IPS-18c (cell line): ENCODE measurements at regions not wholly inside any gene's neighbourhood (a gene's known extent, or its start where the extent isn't known, plus 50 kb on each side); places are given as distances from the start of the nearest gene placed in this dataset.
"Not testable (repeated sequence)": the region's sequence is repeated elsewhere in the genome, so short reads cannot be mapped to it uniquely, and the experiment has no call there.

Experiments used
- H3K4me3 ChIP-seq: 2 replicates; pipeline ENCODE4 v1.7.0; 2013; ENCODE audit warnings: low read depth, mild to moderate bottlenecking, low read length, moderate library complexity; ENCODE audit not compliant: insufficient read depth
- H3K9me3 ChIP-seq: one replicate; pipeline ENCODE4 v1.6.1; 2013; ENCODE audit warnings: mild to moderate bottlenecking, low read length, moderate library complexity; ENCODE audit not compliant: control insufficient read depth, insufficient read depth

DNA sequence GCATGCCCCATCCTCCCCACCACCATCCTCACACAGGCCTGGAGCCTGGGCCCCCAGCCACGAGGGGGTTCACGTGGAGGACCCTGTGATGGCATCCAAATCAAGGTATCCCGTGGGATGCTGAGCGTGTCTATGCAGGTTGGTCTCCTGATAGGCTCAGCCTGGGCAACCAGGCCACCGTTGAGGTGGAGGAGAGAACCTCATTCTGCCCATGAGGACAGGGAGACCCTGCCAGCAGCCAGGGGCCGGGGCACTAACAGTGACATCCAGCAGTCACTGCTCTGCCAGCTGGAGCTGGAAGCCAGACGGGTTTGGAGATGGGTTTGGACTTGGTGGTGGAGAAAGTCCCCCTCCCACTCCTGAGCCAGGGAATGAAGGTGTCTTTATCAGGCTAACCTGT is 582.8 kb downstream of the MATN1 start:
- peaks cover 2% of the 10 kb centered on the region for H3K9me3 ChIP-seq
- no peak overlapping the region for H3K4me3 ChIP-seq

- H3K4me3 ChIP-seq: no peak overlapping the region
- peaks cover 2% of the 10 kb centered on the region for H3K9me3 ChIP-seq
These were observed 584.5 kb downstream of the MATN1 start for GRCh38 chr1:30138891-30139290.

- H3K4me3 ChIP-seq: no peak overlapping the region
- H3K9me3 ChIP-seq: peaks cover 2% of the 10 kb centered on the region
These were observed 586.4 kb downstream of the MATN1 start for GRCh38 chr1:30137001-30137400.

DNA sequence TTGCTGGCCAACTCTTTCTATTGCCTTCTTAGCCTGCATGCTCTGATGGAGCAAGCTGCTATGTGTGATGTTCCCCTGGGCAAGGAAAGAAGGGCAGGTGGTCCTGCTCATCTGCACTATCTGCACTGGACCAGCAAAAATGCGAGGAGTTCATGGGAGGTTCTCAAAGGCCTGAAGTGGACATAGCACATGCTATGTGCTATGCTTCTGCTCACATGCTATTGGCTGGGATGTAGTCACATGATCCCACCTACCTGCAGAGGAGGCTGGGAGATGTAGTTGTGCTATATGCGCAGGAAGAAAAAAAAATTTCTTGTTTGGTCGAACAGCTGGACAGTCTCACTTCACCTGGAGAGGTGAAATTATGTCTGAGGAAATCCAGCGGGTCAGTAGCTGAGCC is 587.7 kb downstream of the MATN1 start:
- Histone ChIP-seq H3K9me3 (peaks cover 2% of the 10 kb centered on the region), H3K4me3 (no peak overlapping the region)

DNA sequence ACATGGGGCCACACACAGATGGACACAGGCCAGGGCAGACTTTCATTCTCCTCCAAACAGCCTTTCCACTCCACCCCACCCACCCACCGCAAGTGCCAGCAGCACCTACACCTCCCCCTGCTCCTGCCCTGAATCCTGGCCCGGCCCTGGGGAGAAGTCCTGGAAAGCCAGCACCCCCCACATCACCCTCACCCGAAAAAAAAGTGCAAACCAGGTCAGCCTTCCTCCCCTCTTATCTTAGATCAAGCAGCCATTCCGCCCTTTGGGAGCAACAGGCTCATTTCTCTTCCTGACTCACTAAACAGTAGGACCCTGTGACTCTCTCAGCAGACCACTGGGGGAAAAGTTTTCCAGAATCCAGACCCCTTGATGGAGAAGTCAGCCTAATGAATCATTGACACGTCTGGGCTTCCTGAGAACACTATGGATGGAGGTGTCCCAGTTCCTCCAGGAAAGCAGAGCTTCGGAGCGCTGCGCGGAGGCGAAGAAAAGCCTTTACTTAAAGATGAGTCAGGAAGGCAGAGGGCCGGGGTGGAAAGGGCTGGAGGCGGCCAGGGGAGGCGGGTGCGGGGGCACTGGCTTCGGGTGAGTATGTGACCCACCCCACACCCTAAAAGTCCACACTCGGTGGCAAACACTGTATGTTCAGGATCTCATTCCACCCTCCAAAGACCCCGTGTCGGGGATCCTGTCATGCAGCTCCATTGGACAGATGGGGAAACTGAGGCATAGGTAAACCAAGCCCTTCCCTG is 588.7 kb downstream of the MATN1 start:
- Histone ChIP-seq H3K4me3 (no peak overlapping the region), H3K9me3 (peaks cover 2% of the 10 kb centered on the region)

- Histone ChIP-seq H3K4me3 (no peak overlapping the region), H3K9me3 (no peaks in the 10 kb centered on the region)
These were observed 589.9 kb downstream of the MATN1 start for GRCh38 chr1:30133414-30134055.

GRCh38 chr1:30132602-30133286 is 590.6 kb downstream of the MATN1 start:
- Histone ChIP-seq H3K9me3 (no peaks in the 10 kb centered on the region), H3K4me3 (no peak overlapping the region)

DNA sequence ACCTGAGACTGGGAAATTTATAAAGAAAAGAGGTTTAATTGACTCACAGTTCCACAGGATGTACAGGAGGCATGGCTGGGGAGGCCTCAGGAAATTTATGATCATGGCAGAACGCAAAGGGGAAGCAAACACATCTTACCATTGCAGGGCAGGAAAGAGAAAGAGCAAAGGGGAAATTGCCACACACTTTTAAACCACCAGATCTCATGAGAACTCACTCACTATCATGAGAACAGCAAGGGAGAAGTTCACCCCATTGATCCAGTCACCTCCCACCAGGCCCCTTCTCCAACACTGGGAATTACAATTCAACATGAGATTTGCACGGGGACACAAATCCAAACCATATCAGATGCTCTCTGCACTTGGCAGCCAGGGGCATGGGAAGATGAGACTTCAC is 592.8 kb downstream of the MATN1 start:
- H3K9me3 ChIP-seq: not testable (repeated sequence)

DNA sequence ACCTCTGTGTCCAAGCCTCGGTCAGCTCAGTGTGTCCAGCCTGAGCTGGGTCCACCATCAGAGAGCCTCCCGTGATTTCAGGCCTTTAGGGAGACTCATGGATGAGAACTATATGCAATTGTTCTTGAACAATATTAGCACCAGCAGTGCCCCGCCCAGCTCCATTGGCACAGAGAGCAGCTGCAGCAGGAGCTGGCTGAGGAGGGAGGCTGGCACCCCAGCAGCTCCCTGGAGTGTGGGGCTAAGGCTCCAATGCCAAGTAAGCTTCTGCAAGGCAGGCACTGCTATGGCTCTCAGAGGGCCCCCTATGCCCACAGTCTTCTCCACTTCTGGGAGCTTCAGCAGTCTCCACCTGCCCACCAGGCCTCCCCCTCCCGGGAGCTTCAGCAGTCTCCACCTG is 593.3 kb downstream of the MATN1 start:
- no peaks in the 10 kb centered on the region for H3K9me3 ChIP-seq
- H3K4me3 ChIP-seq: no peak overlapping the region

More for the DNA sequence above, 592.8 kb downstream of the MATN1 start:
- H3K4me3 ChIP-seq: not testable (repeated sequence)

DNA sequence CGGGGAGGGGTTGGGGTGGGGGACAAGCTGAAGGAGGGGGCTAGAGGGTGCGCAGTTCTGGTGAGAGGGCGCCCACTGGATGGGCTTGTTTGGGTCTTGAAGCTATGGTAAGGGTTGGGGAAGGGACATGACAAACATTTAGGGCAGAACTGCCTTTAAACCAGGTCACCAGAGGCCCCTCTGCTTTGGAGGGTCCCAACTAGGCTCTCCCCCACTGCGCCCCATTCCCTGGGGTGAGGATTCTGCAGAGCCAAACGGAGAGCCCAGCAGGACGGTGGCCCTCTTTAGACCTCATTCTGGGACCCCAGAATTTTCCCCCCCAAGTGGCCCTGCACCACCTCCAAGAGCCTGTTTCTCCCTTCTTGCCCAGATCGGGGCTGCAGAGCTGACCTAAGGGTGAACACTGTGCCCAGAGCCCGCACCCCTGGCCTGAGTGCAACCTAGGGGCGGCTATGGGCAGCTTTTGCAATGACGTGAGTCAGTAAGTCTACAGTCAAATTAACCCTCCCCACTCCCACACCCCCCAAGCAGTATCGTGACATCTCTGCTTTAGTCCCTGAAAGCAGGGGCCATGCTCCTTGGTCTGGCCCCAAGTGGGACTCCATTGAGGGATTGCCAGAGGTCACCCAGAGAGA is 593.8 kb downstream of the MATN1 start:
- no peaks in the 10 kb centered on the region for H3K9me3 ChIP-seq
- no peak overlapping the region for H3K4me3 ChIP-seq

DNA sequence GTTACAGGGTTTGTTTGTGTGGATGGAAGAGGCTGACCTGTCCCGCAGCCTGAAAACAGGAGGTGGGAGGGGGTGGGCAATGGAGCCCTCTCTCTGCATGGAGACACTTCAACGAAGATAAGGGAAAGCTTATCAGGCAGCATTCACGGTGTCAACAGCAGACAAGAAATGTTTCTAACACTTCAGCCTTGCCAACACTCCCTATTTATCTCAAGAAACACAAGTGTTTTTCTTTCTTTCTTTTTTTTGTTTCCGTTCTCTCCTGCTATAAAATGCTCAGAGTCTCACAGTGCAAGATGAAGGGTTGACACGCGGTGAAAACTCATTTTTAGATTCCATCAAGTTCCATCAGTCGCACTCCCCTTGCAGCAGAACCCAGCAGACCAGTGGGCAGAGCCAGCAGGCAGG is 594.4 kb downstream of the MATN1 start:
- Histone ChIP-seq H3K9me3 (no peaks in the 10 kb centered on the region), H3K4me3 (no peak overlapping the region)

DNA sequence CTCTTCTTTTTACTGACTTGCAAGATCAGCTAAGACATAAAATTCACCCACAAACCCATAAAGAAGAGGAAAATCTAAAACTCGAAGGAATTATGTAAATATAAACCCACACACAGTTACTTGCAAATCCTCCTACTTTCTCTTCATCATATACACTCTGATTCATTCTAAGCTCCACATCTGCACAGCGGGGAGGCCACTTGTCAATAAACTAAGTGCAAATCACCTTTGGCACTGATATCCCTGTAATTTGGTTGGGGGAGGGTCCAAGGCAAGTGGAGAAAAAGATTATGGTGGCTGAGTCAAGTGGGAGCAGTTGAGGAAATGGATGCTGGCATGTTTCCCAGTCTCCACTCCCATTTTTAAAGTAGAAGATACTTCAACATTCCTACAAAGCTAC is 596.5 kb downstream of the MATN1 start:
- Histone ChIP-seq H3K4me3 (no peak overlapping the region), H3K9me3 (peaks cover 2% of the 10 kb centered on the region)

DNA sequence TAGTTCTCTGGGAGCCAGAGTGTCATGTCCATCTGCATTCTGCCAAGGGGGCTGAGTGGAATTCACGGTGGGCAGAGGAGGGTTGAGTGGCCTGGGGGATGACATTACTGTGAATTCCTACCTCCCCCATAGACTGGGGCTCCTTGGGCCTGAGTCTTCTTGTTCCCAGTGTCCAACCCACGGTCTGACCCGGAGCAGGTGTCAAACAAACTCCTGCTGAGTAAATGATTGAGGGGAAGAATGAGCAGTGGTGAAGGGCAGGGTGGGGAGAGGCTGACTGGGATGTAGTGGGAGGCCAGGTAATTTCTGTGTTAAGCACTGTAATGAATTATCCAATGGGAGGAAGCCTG is 597.6 kb downstream of the MATN1 start:
- H3K9me3 ChIP-seq: peaks cover 2% of the 10 kb centered on the region
- H3K4me3 ChIP-seq: no peak overlapping the region

DNA sequence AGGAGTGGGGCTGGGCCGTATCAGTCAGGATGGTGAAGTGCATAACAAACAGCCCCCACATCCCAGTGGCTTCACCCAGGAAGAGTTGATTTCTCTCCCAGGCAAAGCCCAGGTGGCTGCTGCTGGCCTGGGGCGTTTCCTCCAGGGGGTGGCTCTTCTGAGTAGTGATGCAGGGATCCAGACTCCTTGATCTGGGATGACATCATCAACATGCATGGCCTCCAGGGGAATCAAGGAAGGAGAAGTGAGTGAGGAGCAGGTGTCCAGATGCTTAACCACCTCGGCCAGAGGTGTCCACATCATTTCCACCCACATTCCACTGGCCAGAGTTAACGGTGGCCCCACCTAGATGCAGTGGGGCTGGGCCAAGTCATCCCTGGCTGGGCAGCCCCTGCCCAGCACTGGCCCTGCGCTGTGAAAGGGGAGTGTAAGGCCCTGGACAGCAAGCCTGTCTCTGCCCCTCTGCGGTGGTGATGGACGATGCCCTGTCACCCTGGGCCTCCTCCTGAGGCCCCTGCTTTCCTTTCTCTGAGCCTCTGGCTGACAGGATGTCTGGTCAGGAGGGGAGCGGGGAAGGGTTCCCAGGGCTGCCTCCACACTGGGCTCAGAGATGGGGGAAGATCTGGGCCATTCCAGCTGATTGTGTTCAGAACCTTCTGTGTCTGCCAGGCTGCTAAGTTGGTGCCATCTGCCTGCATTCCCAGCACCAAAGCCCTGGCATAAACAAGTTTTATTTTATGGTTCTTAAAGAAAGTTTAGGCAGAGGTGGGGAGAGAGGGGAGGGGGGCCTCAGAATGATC is 598.2 kb downstream of the MATN1 start:
- Histone ChIP-seq H3K9me3 (peaks cover 2% of the 10 kb centered on the region), H3K4me3 (no peak overlapping the region)

GRCh38 chr1:30123896-30124295 is 599.5 kb downstream of the MATN1 start:
- Histone ChIP-seq H3K4me3 (no peak overlapping the region), H3K9me3 (peaks cover 2% of the 10 kb centered on the region)

GRCh38 chr1:30123036-30123435 is 600.3 kb downstream of the MATN1 start:
- no peak overlapping the region for H3K4me3 ChIP-seq
- peaks cover 2% of the 10 kb centered on the region for H3K9me3 ChIP-seq
